ENCODE measurements at regions not wholly inside any gene's neighbourhood (a gene's known extent, or its start where the extent isn't known, plus 50 kb on each side); places are given as distances from the start of the nearest gene placed in this dataset.

DNA sequence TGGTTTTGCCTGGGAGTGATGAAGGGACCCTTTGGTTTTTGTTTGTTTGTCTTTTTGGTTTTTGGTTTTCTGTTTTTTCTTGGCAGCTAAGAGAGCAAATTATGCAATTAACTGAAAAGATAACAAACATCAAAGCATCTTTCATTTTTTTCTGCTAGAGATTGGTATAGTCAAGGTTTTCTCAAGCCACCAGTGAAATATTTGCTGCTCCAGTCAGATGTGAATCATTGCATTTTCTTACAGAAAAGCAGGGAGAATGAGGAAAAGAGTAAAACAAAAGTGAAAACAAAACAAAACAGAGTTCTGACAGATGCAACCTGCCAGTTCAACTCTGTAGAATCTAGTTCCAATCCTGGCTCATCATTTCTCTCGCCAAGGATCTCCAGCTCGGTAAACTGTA is 660.7 kb downstream of the DSC3 start:
- Histone ChIP-seq H3K4me1 (ENCODE audit: control insufficient read depth, insufficient read depth, low read length, poor library complexity, severe bottlenecking) (no peaks in the 10 kb centered on the region), H3K4me3 (ENCODE audit: low read depth, low read length) (no peak overlapping the region), H3K36me3 (ENCODE audit: control insufficient read depth, insufficient read depth, low read length) (no peaks in the 10 kb centered on the region), H3K27me3 (ENCODE audit: control insufficient read depth, insufficient read depth, low read length) (no peaks in the 10 kb centered on the region), H3K27ac (ENCODE audit: insufficient read depth, low read length, poor library complexity, severe bottlenecking) (no peak overlapping the region), H3K9me3 (ENCODE audit: control insufficient read depth in 2 of 2, low read length in 2 of 2) (peaks cover 3 to 21% of the 10 kb centered on the region in 2 experiments)
- Mint-ChIP-seq H3K36me3 (no peaks in the 10 kb centered on the region), H3K4me1 (no peaks in the 10 kb centered on the region), H3K4me3 (no peak overlapping the region), H3K27ac (no peak overlapping the region), H3K27me3 (no peaks in the 10 kb centered on the region), H3K9me3 (peaks cover 1 to 38% (median 7%) of the 10 kb centered on the region in 7 donors)
- ATAC-seq (ENCODE audit: low read depth in 2 of 2): no peak
- no peak for DNase-seq

DNA sequence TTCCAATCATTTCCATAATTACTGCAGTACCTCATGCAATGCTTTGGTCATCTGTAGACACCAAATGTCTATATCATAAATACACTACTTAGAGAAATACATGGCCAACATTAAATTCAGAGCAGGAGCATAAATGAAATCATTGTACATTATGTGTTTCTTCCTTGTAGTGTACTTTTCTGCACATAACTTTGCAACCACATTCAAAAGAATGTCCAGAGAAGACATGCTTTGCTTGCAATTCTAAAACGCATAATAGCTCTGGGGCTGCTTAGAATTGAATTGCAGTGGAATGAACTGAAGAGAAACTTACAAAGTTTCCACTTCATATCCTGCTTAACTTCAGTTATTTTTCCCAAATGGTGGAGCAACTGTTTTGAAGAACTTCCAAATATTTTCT is 664.4 kb downstream of the DSC3 start:
- Mint-ChIP-seq H3K36me3 (no peaks in the 10 kb centered on the region), H3K4me1 (no peaks in the 10 kb centered on the region), H3K27me3 (no peaks in the 10 kb centered on the region), H3K4me3 (no peak overlapping the region), H3K9me3 (peaks cover 3 to 35% (median 7%) of the 10 kb centered on the region in 7 donors), H3K27ac (no peak overlapping the region)
- H3K9me3 ChIP-seq (ENCODE audit: control insufficient read depth in 2 of 2, low read length in 2 of 2): peaks cover 3 to 17% of the 10 kb centered on the region in 2 experiments
- no peak overlapping the region for H3K27ac ChIP-seq (ENCODE audit: insufficient read depth, low read length, poor library complexity, severe bottlenecking)
- no peak overlapping the region for H3K4me3 ChIP-seq (ENCODE audit: low read depth, low read length)
- no peak for DNase-seq
- no peaks in the 10 kb centered on the region for H3K4me1 ChIP-seq (ENCODE audit: control insufficient read depth, insufficient read depth, low read length, poor library complexity, severe bottlenecking)
- H3K27me3 ChIP-seq (ENCODE audit: control insufficient read depth, insufficient read depth, low read length): no peaks in the 10 kb centered on the region
- ATAC-seq (ENCODE audit: low read depth in 2 of 2): no peak
- H3K36me3 ChIP-seq (ENCODE audit: control insufficient read depth, insufficient read depth, low read length): no peaks in the 10 kb centered on the region

DNA sequence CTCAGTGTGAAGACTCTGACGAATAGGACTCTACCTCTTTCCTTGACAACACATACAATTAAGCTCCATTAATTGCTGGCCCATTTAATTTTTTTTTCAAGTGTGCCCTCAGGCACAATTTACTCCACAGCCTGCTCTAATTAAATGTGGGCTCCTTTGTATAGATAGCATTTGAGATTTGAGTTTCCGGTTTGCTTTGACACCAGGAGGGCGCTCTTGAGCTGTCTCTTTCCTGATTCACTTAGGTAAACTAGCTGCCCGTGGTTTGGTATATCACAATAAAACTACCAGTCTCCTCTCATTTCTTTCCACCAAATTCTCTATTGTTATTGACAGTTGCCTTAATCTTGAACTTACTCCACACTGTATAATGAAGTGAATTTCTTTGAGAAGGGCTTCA is 666.0 kb downstream of the DSC3 start:
- no peak overlapping the region for H3K27ac Mint-ChIP-seq
- ATAC-seq (ENCODE audit: low read depth in 2 of 2): no peak
- H3K36me3 Mint-ChIP-seq: no peaks in the 10 kb centered on the region
- no peak overlapping the region for H3K4me3 Mint-ChIP-seq
- H3K36me3 ChIP-seq (ENCODE audit: control insufficient read depth, insufficient read depth, low read length): no peaks in the 10 kb centered on the region
- no peak overlapping the region for H3K4me3 ChIP-seq (ENCODE audit: low read depth, low read length)
- no peak for DNase-seq
- H3K27me3 ChIP-seq (ENCODE audit: control insufficient read depth, insufficient read depth, low read length): no peaks in the 10 kb centered on the region
- no peaks in the 10 kb centered on the region for H3K4me1 ChIP-seq (ENCODE audit: control insufficient read depth, insufficient read depth, low read length, poor library complexity, severe bottlenecking)
- H3K27me3 Mint-ChIP-seq: no peaks in the 10 kb centered on the region
- no peak overlapping the region for H3K27ac ChIP-seq (ENCODE audit: insufficient read depth, low read length, poor library complexity, severe bottlenecking)
- peaks cover 3 to 10% of the 10 kb centered on the region in 2 experiments for H3K9me3 ChIP-seq (ENCODE audit: control insufficient read depth in 2 of 2, low read length in 2 of 2)
- no peaks in the 10 kb centered on the region for H3K4me1 Mint-ChIP-seq
- H3K9me3 Mint-ChIP-seq: peaks cover 3 to 31% (median 6%) of the 10 kb centered on the region in 7 donors

DNA sequence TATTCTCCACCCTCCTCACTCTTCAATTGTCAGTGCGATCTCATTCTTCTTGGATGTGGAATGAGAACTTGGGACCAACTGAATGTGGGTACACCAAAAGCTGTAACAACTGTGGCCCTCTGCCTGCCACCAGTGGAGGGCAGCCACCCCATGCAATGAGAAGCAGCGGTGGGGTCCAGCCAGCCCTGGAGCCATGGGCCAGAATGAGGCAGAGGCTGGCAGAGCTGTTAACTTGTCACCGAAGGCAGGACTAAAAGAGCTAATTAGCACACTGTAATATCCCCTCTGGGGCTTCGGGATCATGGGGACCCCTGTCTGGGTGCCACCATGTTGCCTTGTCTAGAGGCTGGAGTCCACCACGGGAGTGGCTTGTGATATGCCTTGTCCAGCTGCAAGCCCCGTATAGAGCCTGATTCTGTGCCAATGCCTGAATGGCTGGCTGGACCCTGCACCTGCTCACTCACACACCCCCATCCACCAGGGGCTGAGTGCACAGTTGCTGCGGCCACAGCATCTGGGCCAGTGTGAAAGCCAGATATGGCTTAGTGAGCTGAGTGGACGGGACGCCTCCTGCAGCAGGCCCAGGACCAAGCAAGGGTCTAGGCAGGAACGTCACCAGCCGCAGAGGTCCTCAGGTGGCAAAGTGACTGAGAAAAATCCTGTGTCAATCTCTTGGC is 680.5 kb downstream of the DSC3 start:
- no peak overlapping the region for H3K27ac Mint-ChIP-seq
- H3K27me3 ChIP-seq (ENCODE audit: control insufficient read depth, insufficient read depth, low read length): no peaks in the 10 kb centered on the region
- H3K36me3 ChIP-seq (ENCODE audit: control insufficient read depth, insufficient read depth, low read length): no peaks in the 10 kb centered on the region
- H3K27me3 Mint-ChIP-seq: no peaks in the 10 kb centered on the region
- H3K9me3 ChIP-seq (ENCODE audit: control insufficient read depth in 2 of 2, low read length in 2 of 2): peaks cover 0 to 11% of the 10 kb centered on the region in 2 experiments
- DNase-seq: no peak
- ATAC-seq (ENCODE audit: low read depth in 2 of 2): no peak
- H3K4me1 ChIP-seq (ENCODE audit: control insufficient read depth, insufficient read depth, low read length, poor library complexity, severe bottlenecking): no peaks in the 10 kb centered on the region
- no peak overlapping the region for H3K4me3 Mint-ChIP-seq
- no peak overlapping the region for H3K27ac ChIP-seq (ENCODE audit: insufficient read depth, low read length, poor library complexity, severe bottlenecking)
- H3K4me3 ChIP-seq (ENCODE audit: low read depth, low read length): no peak overlapping the region
- H3K9me3 Mint-ChIP-seq: peaks cover 0 to 14% (median 8%) of the 10 kb centered on the region in 7 donors
- H3K4me1 Mint-ChIP-seq: no peaks in the 10 kb centered on the region
- H3K36me3 Mint-ChIP-seq: no peaks in the 10 kb centered on the region

DNA sequence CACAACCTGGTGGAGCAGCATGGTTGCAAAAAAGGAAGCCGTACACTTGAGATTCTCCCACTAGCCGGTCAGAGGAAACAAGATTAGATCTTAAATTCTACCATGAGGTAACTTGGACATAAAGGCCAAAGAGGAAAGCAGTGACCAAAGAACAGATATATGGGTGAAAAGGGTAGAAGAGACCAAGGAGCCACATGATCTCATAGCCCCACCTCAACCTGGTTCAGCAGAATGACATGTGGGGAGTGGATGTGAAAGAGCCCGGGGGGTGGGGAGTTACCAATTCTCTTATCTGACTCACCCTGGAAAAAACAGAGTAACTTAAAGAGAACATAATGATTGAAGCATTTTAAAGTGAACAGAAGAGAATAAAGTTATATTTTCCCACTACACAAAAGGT is 683.0 kb downstream of the DSC3 start:
- no peaks in the 10 kb centered on the region for H3K36me3 Mint-ChIP-seq
- no peak for ATAC-seq (ENCODE audit: low read depth in 2 of 2)
- no peaks in the 10 kb centered on the region for H3K36me3 ChIP-seq (ENCODE audit: control insufficient read depth, insufficient read depth, low read length)

DNA sequence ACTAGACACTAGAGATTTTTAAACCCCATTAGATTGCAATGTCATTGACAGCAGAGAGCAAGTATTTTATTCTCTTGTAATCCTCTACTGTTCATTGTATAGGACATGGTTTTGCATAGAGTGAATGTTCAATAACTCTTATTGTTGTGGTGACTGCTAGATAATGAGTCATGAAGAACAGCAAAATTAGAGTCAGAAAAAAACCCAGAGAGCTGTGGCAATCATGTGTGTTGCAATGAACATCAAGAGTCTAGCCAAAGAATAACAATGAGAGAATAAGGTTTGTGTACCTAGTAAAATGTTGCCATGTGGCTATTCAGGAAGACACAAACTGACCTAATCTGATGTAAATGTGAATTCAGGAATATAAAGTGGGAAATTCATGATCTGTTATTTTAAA is 684.0 kb downstream of the DSC3 start:
- Histone ChIP-seq H3K4me1 (ENCODE audit: control insufficient read depth, insufficient read depth, low read length, poor library complexity, severe bottlenecking) (no peaks in the 10 kb centered on the region), H3K9me3 (ENCODE audit: control insufficient read depth in 2 of 2, low read length in 2 of 2) (peaks cover 0 to 13% of the 10 kb centered on the region in 2 experiments), H3K4me3 (ENCODE audit: low read depth, low read length) (no peak overlapping the region), H3K27ac (ENCODE audit: insufficient read depth, low read length, poor library complexity, severe bottlenecking) (no peak overlapping the region), H3K27me3 (ENCODE audit: control insufficient read depth, insufficient read depth, low read length) (no peaks in the 10 kb centered on the region), H3K36me3 (ENCODE audit: control insufficient read depth, insufficient read depth, low read length) (no peaks in the 10 kb centered on the region)
- Mint-ChIP-seq H3K36me3 (no peaks in the 10 kb centered on the region), H3K4me1 (no peaks in the 10 kb centered on the region), H3K9me3 (peaks cover 0 to 10% (median 6%) of the 10 kb centered on the region in 7 donors), H3K27me3 (no peaks in the 10 kb centered on the region), H3K27ac (no peak overlapping the region), H3K4me3 (no peak overlapping the region)
- DNase-seq (no peak), ATAC-seq (ENCODE audit: low read depth in 2 of 2) (no peak)

More for the DNA sequence above, 683.0 kb downstream of the DSC3 start:
- Histone ChIP-seq H3K4me3 (ENCODE audit: low read depth, low read length) (no peak overlapping the region), H3K27me3 (ENCODE audit: control insufficient read depth, insufficient read depth, low read length) (no peaks in the 10 kb centered on the region), H3K27ac (ENCODE audit: insufficient read depth, low read length, poor library complexity, severe bottlenecking) (no peak overlapping the region), H3K4me1 (ENCODE audit: control insufficient read depth, insufficient read depth, low read length, poor library complexity, severe bottlenecking) (no peaks in the 10 kb centered on the region), H3K9me3 (ENCODE audit: control insufficient read depth in 2 of 2, low read length in 2 of 2) (peaks cover 0 to 11% of the 10 kb centered on the region in 2 experiments)
- no peak overlapping the region for H3K4me3 Mint-ChIP-seq
- H3K9me3 Mint-ChIP-seq: peaks cover 0 to 14% (median 8%) of the 10 kb centered on the region in 7 donors
- no peak overlapping the region for H3K27ac Mint-ChIP-seq
- H3K27me3 Mint-ChIP-seq: no peaks in the 10 kb centered on the region
- H3K4me1 Mint-ChIP-seq: no peaks in the 10 kb centered on the region
- no peak for DNase-seq

DNA sequence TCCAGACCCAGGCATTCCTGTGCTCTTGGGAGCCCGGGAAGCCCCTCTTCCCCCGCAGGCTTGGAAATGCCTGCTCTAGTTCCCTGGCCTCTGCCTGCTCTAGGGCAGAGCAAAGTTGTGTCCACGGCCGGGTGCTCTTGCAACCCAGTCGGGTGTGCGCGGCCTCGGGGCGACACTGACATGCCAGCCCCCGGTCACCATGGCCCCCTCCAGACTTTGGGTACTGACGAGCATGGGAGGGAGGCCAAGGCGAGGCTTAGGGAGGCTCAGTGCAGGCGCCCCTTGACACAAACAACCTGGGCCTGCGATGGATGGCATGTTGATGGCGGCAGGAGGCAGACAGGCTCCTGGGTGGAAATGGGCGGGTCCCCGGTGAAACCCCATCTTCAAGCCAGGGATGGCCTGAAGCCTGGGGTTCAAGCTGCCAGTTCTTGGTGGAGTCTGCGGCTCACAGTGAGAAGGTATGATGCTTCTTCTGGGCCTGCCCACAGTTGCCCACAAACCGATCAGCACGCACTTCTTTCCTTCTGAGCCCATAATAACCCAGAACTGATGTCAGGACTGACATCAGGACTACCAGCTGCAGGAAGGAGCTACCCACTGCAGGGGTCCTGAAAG is 689.9 kb downstream of the DSC3 start:
- Mint-ChIP-seq H3K27me3 (no peaks in the 10 kb centered on the region), H3K4me1 (no peaks in the 10 kb centered on the region)
- no peak overlapping the region for H3K4me3 ChIP-seq (ENCODE audit: low read depth, low read length)

DNA sequence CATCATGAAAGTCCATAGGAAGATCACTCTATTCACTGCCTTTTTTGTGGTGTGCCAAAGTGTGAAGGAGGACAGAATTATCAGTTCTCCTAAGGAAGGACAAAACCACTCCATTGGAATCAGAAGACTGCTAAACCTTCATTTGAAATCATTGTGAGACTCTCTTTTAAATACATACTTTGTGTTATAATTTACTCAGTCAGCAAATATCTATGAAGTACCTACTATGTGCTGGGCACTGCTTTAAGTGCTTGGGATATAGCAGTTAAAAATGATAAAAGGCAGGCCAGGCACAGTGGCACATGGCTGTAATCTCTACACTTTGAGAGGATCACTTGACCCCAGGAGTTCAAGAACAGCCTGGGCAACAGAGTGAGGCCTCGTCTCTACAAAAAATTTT is 692.3 kb downstream of the DSC3 start:
- no peak overlapping the region for H3K27ac Mint-ChIP-seq
- Histone ChIP-seq H3K27me3 (ENCODE audit: control insufficient read depth, insufficient read depth, low read length) (no peaks in the 10 kb centered on the region), H3K9me3 (ENCODE audit: control insufficient read depth in 2 of 2, low read length in 2 of 2) (peaks cover 5 to 29% of the 10 kb centered on the region in 2 experiments), H3K36me3 (ENCODE audit: control insufficient read depth, insufficient read depth, low read length) (no peaks in the 10 kb centered on the region), H3K4me3 (ENCODE audit: low read depth, low read length) (no peak overlapping the region), H3K4me1 (ENCODE audit: control insufficient read depth, insufficient read depth, low read length, poor library complexity, severe bottlenecking) (no peaks in the 10 kb centered on the region), H3K27ac (ENCODE audit: insufficient read depth, low read length, poor library complexity, severe bottlenecking) (no peak overlapping the region)
- no peaks in the 10 kb centered on the region for H3K4me1 Mint-ChIP-seq
- H3K36me3 Mint-ChIP-seq: no peaks in the 10 kb centered on the region
- no peak for DNase-seq
- H3K9me3 Mint-ChIP-seq: peaks cover 0 to 26% (median 4%) of the 10 kb centered on the region in 7 donors
- no peaks in the 10 kb centered on the region for H3K27me3 Mint-ChIP-seq
- no peak for ATAC-seq (ENCODE audit: low read depth in 2 of 2)
- H3K4me3 Mint-ChIP-seq: no peak overlapping the region

More for the DNA sequence above, 689.9 kb downstream of the DSC3 start:
- DNase-seq (no peak), ATAC-seq (ENCODE audit: low read depth in 2 of 2) (no peak)
- Mint-ChIP-seq H3K9me3 (peaks cover 0 to 19% (median 4%) of the 10 kb centered on the region in 7 donors), H3K27ac (no peak overlapping the region), H3K4me3 (no peak overlapping the region), H3K36me3 (no peaks in the 10 kb centered on the region)
- Histone ChIP-seq H3K27me3 (ENCODE audit: control insufficient read depth, insufficient read depth, low read length) (no peaks in the 10 kb centered on the region), H3K4me1 (ENCODE audit: control insufficient read depth, insufficient read depth, low read length, poor library complexity, severe bottlenecking) (no peaks in the 10 kb centered on the region), H3K27ac (ENCODE audit: insufficient read depth, low read length, poor library complexity, severe bottlenecking) (no peak overlapping the region), H3K9me3 (ENCODE audit: control insufficient read depth in 2 of 2, low read length in 2 of 2) (peaks cover 5 to 21% of the 10 kb centered on the region in 2 experiments), H3K36me3 (ENCODE audit: control insufficient read depth, insufficient read depth, low read length) (no peaks in the 10 kb centered on the region)

All from CD4-positive, CD25-positive, alpha-beta regulatory T cell (primary cell).